Activated naive CD8-positive, alpha-beta T cell treated with anti-CD3 and anti-CD28 coated beads for 36 hours (primary cell): ENCODE measurements at regions not wholly inside any gene's neighbourhood (a gene's known extent, or its start where the extent isn't known, plus 50 kb on each side); places are given as distances from the start of the nearest gene placed in this dataset.

ENCODE experiments used
- DNase-seq: peaks from one replicate; pipeline ENCODE4 v3.0.0; 2021
- H3K27ac Mint-ChIP-seq: one replicate; pipeline ENCODE4 v1.8.0; 2022; ENCODE audit warnings: mild to moderate bottlenecking, moderate library complexity, mixed read lengths
- H3K27me3 Mint-ChIP-seq: one replicate; pipeline ENCODE4 v1.8.0; 2022; ENCODE audit warnings: mild to moderate bottlenecking, mixed read lengths
- H3K36me3 Mint-ChIP-seq: one replicate; pipeline ENCODE4 v1.8.0; 2021; ENCODE audit warnings: mild to moderate bottlenecking, mixed read lengths
- H3K4me1 Mint-ChIP-seq: one replicate; pipeline ENCODE4 v1.8.0; 2021; ENCODE audit warnings: mixed read lengths
- H3K4me3 Mint-ChIP-seq: one replicate; pipeline ENCODE4 v1.8.0; 2022; ENCODE audit warnings: mild to moderate bottlenecking, moderate library complexity, mixed read lengths
- H3K9me3 Mint-ChIP-seq: one replicate; pipeline ENCODE4 v1.8.0; 2022; ENCODE audit warnings: mixed read lengths

GRCh38 chr11:116446048-116446941, 326.5 kb downstream of the BUD13 start:
- H3K9me3 Mint-ChIP-seq, result peaks cover 4% of the 10 kb centered on the region
- H3K27me3 Mint-ChIP-seq, result peaks cover 20% of the 10 kb centered on the region
- H3K27ac Mint-ChIP-seq, result no peak overlapping the region
- H3K4me3 Mint-ChIP-seq, result no peak overlapping the region
- no peak for DNase-seq
- no peaks in the 10 kb centered on the region for H3K36me3 Mint-ChIP-seq
- no peaks in the 10 kb centered on the region for H3K4me1 Mint-ChIP-seq

- Mint-ChIP-seq H3K27ac (no peak overlapping the region), H3K9me3 (peaks cover 7% of the 10 kb centered on the region), H3K36me3 (no peaks in the 10 kb centered on the region), H3K4me3 (no peak overlapping the region), H3K27me3 (peaks cover 21% of the 10 kb centered on the region), H3K4me1 (no peaks in the 10 kb centered on the region)
- DNase-seq, result no peak
These were observed 327.4 kb downstream of the BUD13 start for GRCh38 chr11:116445108-116446047.

GRCh38 chr11:116442238-116442752, 330.5 kb downstream of the BUD13 start:
- H3K4me1 Mint-ChIP-seq, result no peaks in the 10 kb centered on the region
- no peak overlapping the region for H3K4me3 Mint-ChIP-seq
- peaks cover 28% of the 10 kb centered on the region for H3K27me3 Mint-ChIP-seq
- no peak overlapping the region for H3K27ac Mint-ChIP-seq
- peaks cover 9% of the 10 kb centered on the region for H3K9me3 Mint-ChIP-seq
- H3K36me3 Mint-ChIP-seq, result no peaks in the 10 kb centered on the region
- no peak for DNase-seq

GRCh38 chr11:116439361-116439677, 333.5 kb downstream of the BUD13 start:
- no peaks in the 10 kb centered on the region for H3K4me1 Mint-ChIP-seq
- no peaks in the 10 kb centered on the region for H3K36me3 Mint-ChIP-seq
- H3K9me3 Mint-ChIP-seq, result peaks cover 9% of the 10 kb centered on the region
- no peak overlapping the region for H3K4me3 Mint-ChIP-seq
- peaks cover 28% of the 10 kb centered on the region for H3K27me3 Mint-ChIP-seq
- H3K27ac Mint-ChIP-seq, result no peak overlapping the region
- no peak for DNase-seq

- no peaks in the 10 kb centered on the region for H3K36me3 Mint-ChIP-seq
- no peak overlapping the region for H3K4me3 Mint-ChIP-seq
- no peak for DNase-seq
- H3K27ac Mint-ChIP-seq, result no peak overlapping the region
- H3K4me1 Mint-ChIP-seq, result no peaks in the 10 kb centered on the region
- peaks cover 9% of the 10 kb centered on the region for H3K9me3 Mint-ChIP-seq
- peaks cover 25% of the 10 kb centered on the region for H3K27me3 Mint-ChIP-seq
These were observed 334.0 kb downstream of the BUD13 start for GRCh38 chr11:116438651-116439360.

- peaks cover 1% of the 10 kb centered on the region for H3K9me3 Mint-ChIP-seq
- no peak overlapping the region for H3K27ac Mint-ChIP-seq
- H3K4me1 Mint-ChIP-seq, result no peaks in the 10 kb centered on the region
- peaks cover 18% of the 10 kb centered on the region for H3K27me3 Mint-ChIP-seq
- H3K4me3 Mint-ChIP-seq, result no peak overlapping the region
- H3K36me3 Mint-ChIP-seq, result no peaks in the 10 kb centered on the region
- DNase-seq, result no peak
These were observed 337.8 kb downstream of the BUD13 start for GRCh38 chr11:116434986-116435385.

- Mint-ChIP-seq H3K27ac (no peak overlapping the region), H3K4me3 (no peak overlapping the region), H3K4me1 (no peaks in the 10 kb centered on the region), H3K36me3 (no peaks in the 10 kb centered on the region), H3K27me3 (peaks cover 15% of the 10 kb centered on the region), H3K9me3 (no peaks in the 10 kb centered on the region)
- no peak for DNase-seq
These were observed 340.5 kb downstream of the BUD13 start for GRCh38 chr11:116432301-116432700.

- peaks cover 13% of the 10 kb centered on the region for H3K27me3 Mint-ChIP-seq
- H3K27ac Mint-ChIP-seq, result no peak overlapping the region
- H3K9me3 Mint-ChIP-seq, result no peaks in the 10 kb centered on the region
- DNase-seq, result no peak
- H3K4me1 Mint-ChIP-seq, result no peaks in the 10 kb centered on the region
- H3K4me3 Mint-ChIP-seq, result no peak overlapping the region
- no peaks in the 10 kb centered on the region for H3K36me3 Mint-ChIP-seq
These were observed 340.9 kb downstream of the BUD13 start for GRCh38 chr11:116431842-116432241.

GRCh38 chr11:116428638-116428975, 344.2 kb downstream of the BUD13 start:
- Mint-ChIP-seq H3K9me3 (no peaks in the 10 kb centered on the region), H3K4me1 (no peaks in the 10 kb centered on the region), H3K27me3 (peaks cover 10% of the 10 kb centered on the region), H3K4me3 (no peak overlapping the region), H3K36me3 (no peaks in the 10 kb centered on the region), H3K27ac (no peak overlapping the region)
- DNase-seq, result no peak

GRCh38 chr11:116427903-116428637, 344.7 kb downstream of the BUD13 start:
- Mint-ChIP-seq H3K27me3 (peaks cover 11% of the 10 kb centered on the region), H3K4me1 (no peaks in the 10 kb centered on the region), H3K9me3 (no peaks in the 10 kb centered on the region), H3K27ac (no peak overlapping the region), H3K36me3 (no peaks in the 10 kb centered on the region), H3K4me3 (no peak overlapping the region)
- DNase-seq, result no peak

- Mint-ChIP-seq H3K4me3 (no peak overlapping the region), H3K4me1 (no peaks in the 10 kb centered on the region), H3K27me3 (peaks cover 11% of the 10 kb centered on the region), H3K36me3 (no peaks in the 10 kb centered on the region), H3K27ac (no peak overlapping the region), H3K9me3 (no peaks in the 10 kb centered on the region)
- no peak for DNase-seq
These were observed 345.4 kb downstream of the BUD13 start for GRCh38 chr11:116427337-116427902.

- no peak for DNase-seq
- Mint-ChIP-seq H3K9me3 (no peaks in the 10 kb centered on the region), H3K27me3 (peaks cover 15% of the 10 kb centered on the region), H3K27ac (no peak overlapping the region), H3K4me3 (no peak overlapping the region), H3K4me1 (no peaks in the 10 kb centered on the region), H3K36me3 (no peaks in the 10 kb centered on the region)
These were observed 346.0 kb downstream of the BUD13 start for GRCh38 chr11:116426761-116427160.

GRCh38 chr11:116424615-116425261, 348.0 kb downstream of the BUD13 start:
- H3K4me3 Mint-ChIP-seq, result no peak overlapping the region
- H3K36me3 Mint-ChIP-seq, result no peaks in the 10 kb centered on the region
- no peaks in the 10 kb centered on the region for H3K4me1 Mint-ChIP-seq
- H3K27me3 Mint-ChIP-seq, result peaks cover 15% of the 10 kb centered on the region
- H3K27ac Mint-ChIP-seq, result no peak overlapping the region
- H3K9me3 Mint-ChIP-seq, result no peaks in the 10 kb centered on the region
- no peak for DNase-seq
